Activated CD8-positive, alpha-beta memory T cell treated with anti-CD3 and anti-CD28 coated beads for 36 hours (primary cell): ENCODE measurements at regions not wholly inside any gene's neighbourhood (a gene's known extent, or its start where the extent isn't known, plus 50 kb on each side); places are given as distances from the start of the nearest gene placed in this dataset.

ENCODE experiments used
- CTCF ChIA-PET: fragments of 350-600 bp; sonication (Branson Sonifier 250); formaldehyde crosslinking; loops from one replicate; lab custom pipeline; 2021; ENCODE audit warnings: antibody characterized with exemption; lab: Charles Lee
- POLR2A ChIA-PET: fragments of 350-600 bp; sonication (Branson Sonifier 250); formaldehyde crosslinking; loops from one replicate; lab custom pipeline; 2021; ENCODE audit warnings: antibody characterized with exemption; lab: Charles Lee

GRCh38 chr4:44777115-44777514, 50.8 kb upstream of the GNPDA2 start:
- CTCF ChIA-PET, result no interaction called here
- POLR2A ChIA-PET, result no interaction called here
